Prostate gland (tissue), 2 donors: ENCODE measurements at regions not wholly inside any gene's neighbourhood (a gene's known extent, or its start where the extent isn't known, plus 50 kb on each side); places are given as distances from the start of the nearest gene placed in this dataset.
A peak's percentile ranks its signal among the peaks of the same experiment; 100 is the strongest.
"Not testable (repeated sequence)": the region's sequence is repeated elsewhere in the genome, so short reads cannot be mapped to it uniquely, and the experiment has no call there.

Source experiments
- DNase-seq: peaks from one replicate; pipeline ENCODE4 v3.0.0-alpha.2; 2019; ENCODE audit warnings: low spot score
- H3K27ac ChIP-seq, 2 donors: fragments of 200-600 bp; sonication (generic); 2 replicates each; pipeline ENCODE4 v1.5.1; 2017 to 2019
- H3K27me3 ChIP-seq: fragments of 200-600 bp; sonication (generic); replicated peaks from 2 replicates; pipeline ENCODE4 v1.5.1; 2019; ENCODE audit not compliant: insufficient read depth
- H3K36me3 ChIP-seq, 2 donors: fragments of 200-600 bp; sonication (generic); 1 replicate in 1 of 2; 2 replicates in 1 of 2; pipeline versions ENCODE4 v1.5.1 to v1.8.1; 2017 to 2019
- H3K4me1 ChIP-seq: fragments of 200-600 bp; sonication (generic); replicated peaks from 2 replicates; pipeline ENCODE4 v1.5.1; 2019
- H3K4me3 ChIP-seq, 2 donors: fragments of 200-600 bp; sonication (generic); 2 replicates each; pipeline ENCODE4 v1.5.1; 2017 to 2019
- H3K9me3 ChIP-seq: fragments of 200-600 bp; sonication (generic); 2 replicates; pipeline ENCODE4 v1.5.1; 2017
- POLR2A ChIP-seq: fragments of 450-650 bp; IDR thresholded peaks from one replicate; pipeline ENCODE4 v1.6.1; 2016; ENCODE audit warnings: antibody characterized with exemption, mild to moderate bottlenecking
- POLR2AphosphoS5 ChIP-seq: sonication (generic); formaldehyde crosslinking; IDR thresholded peaks from one replicate; pipeline ENCODE4 v1.6.1; 2017; ENCODE audit warnings: antibody characterized with exemption
- WGBS: methylation state at CpG from one replicate; pipeline ENCODE4 v1.1.5; 2018; 5-methylcytosine and 5-hydroxymethylcytosine counted together
- intact Hi-C: fragments of 100-400 bp; cut with DNase I; formaldehyde crosslinking; loops from one replicate; pipeline ENCODE4 v1.14.2; 2022
- TF ChIP-seq, protein P1 (sequence below), 4 experiments: fragments of 200-600 bp in 2 of 4; fragments of 450-650 bp in 2 of 4; sonication (generic) in 2 of 4; IDR thresholded peaks; 1 replicate in 3 of 4; 2 replicates in 1 of 4; pipeline ENCODE4 v1.5.1; 2016 to 2019; ENCODE audit warnings: antibody characterized with exemption in 4 of 4, mild to moderate bottlenecking in 2 of 4, moderate library complexity in 2 of 4

DNA sequence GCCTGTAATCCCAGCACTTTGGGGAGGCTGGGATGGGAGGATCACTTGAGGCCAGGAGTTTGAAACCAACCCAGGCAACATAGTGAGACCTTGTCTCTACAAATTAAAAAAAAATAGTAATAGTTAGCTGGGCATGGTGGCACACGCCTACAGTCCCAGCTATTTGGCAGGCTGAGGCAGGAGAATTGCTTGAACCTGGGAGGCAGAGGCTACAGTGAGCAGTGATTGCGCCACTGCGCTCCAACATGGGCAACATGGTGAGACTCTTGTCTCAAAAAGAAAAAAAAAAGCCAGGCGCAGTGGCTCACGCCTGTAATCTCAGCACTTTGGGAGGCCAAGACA is 56.9 kb upstream of the MRTFB start:
- Histone ChIP-seq H3K27ac (peak overlapping the region in 1 of 2 donors; percentile 30), H3K4me1 (peaks cover 6% of the 10 kb centered on the region), H3K9me3 (no peaks in the 10 kb centered on the region), H3K4me3 (no peak overlapping the region), H3K27me3 (no peaks in the 10 kb centered on the region), H3K36me3 (no peaks in the 10 kb centered on the region)
- TF ChIP-seq, protein P1, sequence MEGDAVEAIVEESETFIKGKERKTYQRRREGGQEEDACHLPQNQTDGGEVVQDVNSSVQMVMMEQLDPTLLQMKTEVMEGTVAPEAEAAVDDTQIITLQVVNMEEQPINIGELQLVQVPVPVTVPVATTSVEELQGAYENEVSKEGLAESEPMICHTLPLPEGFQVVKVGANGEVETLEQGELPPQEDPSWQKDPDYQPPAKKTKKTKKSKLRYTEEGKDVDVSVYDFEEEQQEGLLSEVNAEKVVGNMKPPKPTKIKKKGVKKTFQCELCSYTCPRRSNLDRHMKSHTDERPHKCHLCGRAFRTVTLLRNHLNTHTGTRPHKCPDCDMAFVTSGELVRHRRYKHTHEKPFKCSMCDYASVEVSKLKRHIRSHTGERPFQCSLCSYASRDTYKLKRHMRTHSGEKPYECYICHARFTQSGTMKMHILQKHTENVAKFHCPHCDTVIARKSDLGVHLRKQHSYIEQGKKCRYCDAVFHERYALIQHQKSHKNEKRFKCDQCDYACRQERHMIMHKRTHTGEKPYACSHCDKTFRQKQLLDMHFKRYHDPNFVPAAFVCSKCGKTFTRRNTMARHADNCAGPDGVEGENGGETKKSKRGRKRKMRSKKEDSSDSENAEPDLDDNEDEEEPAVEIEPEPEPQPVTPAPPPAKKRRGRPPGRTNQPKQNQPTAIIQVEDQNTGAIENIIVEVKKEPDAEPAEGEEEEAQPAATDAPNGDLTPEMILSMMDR (IDR thresholded peaks at IDR 0.05), result no peak
- TF ChIP-seq POLR2A (no peak), POLR2AphosphoS5 (no peak)
- intact Hi-C loops, result loop anchor here (10.0 kb wide), 1 partner anchor 59 kb away; no protein-coding TSS in a partner anchor
- DNase-seq, result no peak
- WGBS, result 73% methylated on average over 5 of the region's 5 CpGs

DNA sequence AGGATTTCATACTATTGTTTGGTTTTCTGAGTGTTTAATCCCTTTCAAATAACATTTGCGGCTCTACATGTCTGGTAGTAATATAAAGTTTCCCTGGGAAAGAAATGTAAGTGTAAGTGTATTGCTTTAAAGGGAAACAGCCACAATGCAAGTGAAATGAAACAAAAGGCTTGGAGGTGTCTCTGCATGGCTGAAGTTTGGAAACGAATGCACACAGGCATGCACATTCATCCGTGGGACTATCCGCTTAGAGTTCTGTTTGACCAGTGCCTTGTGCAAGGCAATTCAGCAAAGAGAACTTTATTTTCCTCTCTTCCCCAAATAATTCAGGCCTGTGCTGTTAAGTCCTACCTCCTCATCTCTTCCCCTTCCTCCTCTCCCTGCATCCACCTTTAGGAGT is 56.1 kb upstream of the MRTFB start:
- TF ChIP-seq POLR2AphosphoS5 (no peak), POLR2A (no peak)
- TF ChIP-seq, protein P1 (IDR thresholded peaks at IDR 0.05), result no peak
- no peak overlapping the region for H3K4me3 ChIP-seq

DNA sequence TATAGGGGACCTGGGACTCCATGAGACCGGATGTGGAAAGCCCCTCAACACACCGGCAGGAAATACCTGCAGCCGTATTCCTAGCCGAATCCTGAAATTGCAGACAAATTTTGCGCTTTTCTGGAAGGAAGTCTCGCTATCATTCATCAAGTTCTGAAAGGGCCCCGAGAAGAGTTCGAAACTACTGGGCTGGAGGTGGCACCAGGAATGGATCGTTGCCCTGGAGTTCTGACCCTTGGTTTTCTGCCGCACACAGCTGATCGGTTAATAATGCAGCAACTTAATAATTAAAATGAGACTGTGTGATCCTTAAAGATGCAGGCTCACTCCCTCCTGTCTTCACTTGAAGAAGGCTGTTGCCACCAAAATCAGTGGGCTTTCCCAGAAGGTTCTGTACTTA is 55.7 kb upstream of the MRTFB start:
- no peaks in the 10 kb centered on the region for H3K36me3 ChIP-seq
- intact Hi-C loops, result loop anchor here (10.0 kb wide), 1 partner anchor 61 kb away; no protein-coding TSS in a partner anchor
- H3K27ac ChIP-seq, result peak overlapping the region; percentile 8 to 41
- TF ChIP-seq POLR2AphosphoS5 (no peak), POLR2A (no peak)
- TF ChIP-seq, protein P1 (IDR thresholded peaks at IDR 0.05), result no peak
- peaks cover 12% of the 10 kb centered on the region for H3K4me1 ChIP-seq
- 62% methylated on average over 11 of the region's 11 CpGs for WGBS
- DNase-seq, result no peak
- H3K4me3 ChIP-seq, result no peak overlapping the region
- no peaks in the 10 kb centered on the region for H3K9me3 ChIP-seq
- H3K27me3 ChIP-seq, result no peaks in the 10 kb centered on the region

More for the DNA sequence above, 56.1 kb upstream of the MRTFB start:
- intact Hi-C loops, result loop anchor here (10.0 kb wide), 1 partner anchor 60 kb away; no protein-coding TSS in a partner anchor
- Histone ChIP-seq H3K36me3 (no peaks in the 10 kb centered on the region), H3K27ac (peak overlapping the region; percentile 8 to 41), H3K4me1 (peaks cover 12% of the 10 kb centered on the region), H3K9me3 (no peaks in the 10 kb centered on the region), H3K27me3 (no peaks in the 10 kb centered on the region)
- 22% methylated on average over 4 of the region's 4 CpGs for WGBS
- DNase-seq, result no peak

DNA sequence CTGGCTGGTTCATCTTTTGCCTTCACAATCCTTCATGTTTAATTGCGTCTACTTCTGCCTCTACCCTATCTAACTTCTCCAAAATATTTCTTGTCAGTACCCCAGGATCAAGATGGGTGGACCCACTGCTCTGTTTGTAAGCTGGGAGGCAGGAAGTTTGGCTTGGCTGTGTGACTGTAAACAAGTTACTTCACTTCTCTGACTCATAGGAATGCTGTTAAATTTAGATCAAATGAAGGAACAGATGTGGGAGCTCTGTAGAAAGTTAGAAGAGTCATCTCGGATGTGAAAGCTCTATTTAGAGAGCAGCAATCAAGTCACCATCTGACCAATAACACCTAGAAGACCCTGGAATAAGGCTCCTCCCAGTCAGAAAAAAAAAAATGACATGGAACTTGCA is 55.2 kb upstream of the MRTFB start:
- Histone ChIP-seq H3K27ac (peak overlapping the region; percentile 8 to 41), H3K4me1 (peaks cover 12% of the 10 kb centered on the region), H3K27me3 (no peaks in the 10 kb centered on the region), H3K36me3 (no peaks in the 10 kb centered on the region), H3K4me3 (no peak overlapping the region), H3K9me3 (no peaks in the 10 kb centered on the region)
- intact Hi-C loops, result loop anchor here (10.0 kb wide), 1 partner anchor 61 kb away; no protein-coding TSS in a partner anchor
- TF ChIP-seq, protein P1 (IDR thresholded peaks at IDR 0.05), result no peak
- TF ChIP-seq POLR2AphosphoS5 (no peak), POLR2A (no peak)
- 52% methylated on average over 2 of the region's 2 CpGs for WGBS
- DNase-seq, result no peak

DNA sequence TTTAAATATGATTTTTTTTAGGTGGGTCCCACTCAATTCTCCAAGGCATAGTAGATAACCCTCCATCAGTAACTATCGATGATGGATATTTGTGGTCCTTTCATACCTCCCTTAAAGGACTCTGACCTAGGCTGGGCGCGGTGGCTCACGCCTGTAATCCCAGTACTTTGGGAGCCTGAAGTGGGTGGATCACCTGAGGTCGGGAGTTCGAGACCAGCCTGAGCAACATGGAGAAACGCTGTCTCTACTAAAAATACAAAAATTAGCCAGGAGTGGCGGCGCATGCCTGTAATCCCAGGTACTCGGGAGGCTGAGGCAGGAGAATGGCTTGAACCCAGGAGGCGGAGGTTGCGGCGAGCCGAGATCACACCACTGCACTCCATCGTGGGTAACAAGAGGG is 54.8 kb upstream of the MRTFB start:
- WGBS, result 87% methylated on average over 15 of the region's 15 CpGs

More for the DNA sequence above, 54.8 kb upstream of the MRTFB start:
- intact Hi-C loops, result loop anchor here (10.0 kb wide), 1 partner anchor 62 kb away; no protein-coding TSS in a partner anchor
- H3K27ac ChIP-seq, H3K4me3 ChIP-seq, H3K27me3 ChIP-seq, H3K36me3 ChIP-seq, H3K9me3 ChIP-seq, DNase-seq: not testable (repeated sequence)
- peaks cover 12% of the 10 kb centered on the region for H3K4me1 ChIP-seq
